GM18520 (cell line): ENCODE measurements at regions not wholly inside any gene's neighbourhood (a gene's known extent, or its start where the extent isn't known, plus 50 kb on each side); places are given as distances from the start of the nearest gene placed in this dataset.

Source experiments
- ATAC-seq: cut with Tn5 transposase; IDR thresholded peaks from one replicate; pipeline ENCODE4 v1.9.1; 2021; ENCODE audit not compliant: unreplicated experiment

DNA sequence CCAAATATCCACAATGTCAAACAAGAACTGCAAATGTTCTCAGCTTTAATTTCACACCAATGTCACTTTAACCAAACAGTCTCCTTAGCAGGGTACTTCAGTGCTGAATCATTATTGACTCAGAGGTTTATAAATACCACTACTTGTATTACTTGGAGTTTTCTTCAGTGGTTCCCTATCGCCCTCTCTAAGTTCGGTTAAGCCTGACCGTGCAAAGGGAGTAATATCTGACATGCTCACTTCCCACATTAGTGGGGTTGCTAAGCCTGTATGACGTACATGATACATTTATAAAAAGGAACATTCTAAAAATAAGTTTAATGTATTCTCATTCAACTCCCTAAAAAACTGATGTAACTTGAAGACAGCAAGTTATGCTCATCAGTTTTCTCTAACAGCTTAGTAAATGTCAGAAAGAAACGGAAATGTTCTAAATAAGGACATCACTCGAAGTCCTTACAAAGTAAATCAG is 93.1 kb upstream of the ZC3H12C start:
- peak; percentile 96 for ATAC-seq

DNA sequence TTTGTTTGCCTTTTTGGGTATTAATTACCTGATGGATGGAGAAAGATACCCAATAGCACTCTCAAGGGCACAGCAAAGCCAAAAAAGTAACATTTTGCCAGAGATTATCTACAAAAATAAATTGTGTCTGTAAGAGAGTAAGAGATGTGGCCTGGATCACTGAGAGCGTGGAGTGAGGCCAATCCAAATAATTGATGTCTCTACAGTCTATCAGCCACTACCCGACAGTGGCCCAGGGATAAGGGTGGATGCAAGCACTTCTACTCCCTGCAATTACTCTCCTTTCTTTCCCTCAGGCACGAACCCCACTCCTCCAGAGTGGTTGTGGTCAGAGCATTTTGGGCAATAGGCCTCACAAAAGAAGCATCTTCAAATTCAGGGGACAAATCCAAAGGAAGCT is 92.3 kb upstream of the ZC3H12C start:
- no peak for ATAC-seq

DNA sequence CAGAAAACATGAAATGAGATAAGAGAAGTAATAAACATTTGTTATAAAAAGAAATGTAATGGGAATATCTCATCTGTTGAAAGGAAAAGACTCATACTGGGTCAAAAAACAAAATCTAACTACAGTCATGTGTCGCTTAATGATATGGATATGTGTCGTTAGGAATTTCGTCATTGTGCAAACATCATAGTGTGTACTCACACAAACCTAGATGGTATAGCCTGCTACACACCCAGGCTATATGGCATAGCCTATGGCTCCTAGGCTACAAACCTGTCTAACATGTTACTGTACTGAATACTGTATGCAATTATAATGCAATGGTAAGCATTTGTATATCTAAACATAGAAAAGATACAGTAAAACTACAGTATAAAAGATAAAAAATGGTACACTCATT is 89.8 kb upstream of the ZC3H12C start:
- ATAC-seq, result no peak

- ATAC-seq, result no peak
Measured at GRCh38 chr11:110011595-110011994, 81.6 kb upstream of the ZC3H12C start.

GRCh38 chr11:110015695-110016094 is 77.5 kb upstream of the ZC3H12C start:
- no peak for ATAC-seq

GRCh38 chr11:110019675-110020074 is 73.5 kb upstream of the ZC3H12C start:
- ATAC-seq, result no peak

- ATAC-seq, result no peak
Measured at GRCh38 chr11:110022548-110022947, 70.6 kb upstream of the ZC3H12C start.

DNA sequence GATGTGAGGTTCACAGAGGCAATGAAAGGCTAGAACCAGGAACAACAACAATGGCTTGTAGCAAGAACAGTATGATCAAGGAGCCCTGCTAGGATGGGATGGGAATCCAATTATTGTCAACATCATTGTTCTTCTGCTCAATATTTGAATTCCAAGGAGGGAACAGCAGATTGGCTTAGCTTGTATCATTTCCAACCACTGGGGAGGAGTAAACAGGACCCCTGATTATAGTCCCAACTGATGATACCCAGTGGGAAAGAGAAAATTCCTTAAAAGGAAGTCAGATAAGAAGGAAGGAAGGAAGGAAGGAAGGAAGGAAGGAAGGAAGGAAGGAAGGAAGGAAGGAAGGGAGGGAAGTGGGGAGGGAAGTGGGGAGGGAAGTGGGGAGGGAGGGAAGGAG is 69.5 kb upstream of the ZC3H12C start:
- no peak for ATAC-seq

- peak; percentile 85 for ATAC-seq
Measured at GRCh38 chr11:110026858-110027626, 66.2 kb upstream of the ZC3H12C start.

DNA sequence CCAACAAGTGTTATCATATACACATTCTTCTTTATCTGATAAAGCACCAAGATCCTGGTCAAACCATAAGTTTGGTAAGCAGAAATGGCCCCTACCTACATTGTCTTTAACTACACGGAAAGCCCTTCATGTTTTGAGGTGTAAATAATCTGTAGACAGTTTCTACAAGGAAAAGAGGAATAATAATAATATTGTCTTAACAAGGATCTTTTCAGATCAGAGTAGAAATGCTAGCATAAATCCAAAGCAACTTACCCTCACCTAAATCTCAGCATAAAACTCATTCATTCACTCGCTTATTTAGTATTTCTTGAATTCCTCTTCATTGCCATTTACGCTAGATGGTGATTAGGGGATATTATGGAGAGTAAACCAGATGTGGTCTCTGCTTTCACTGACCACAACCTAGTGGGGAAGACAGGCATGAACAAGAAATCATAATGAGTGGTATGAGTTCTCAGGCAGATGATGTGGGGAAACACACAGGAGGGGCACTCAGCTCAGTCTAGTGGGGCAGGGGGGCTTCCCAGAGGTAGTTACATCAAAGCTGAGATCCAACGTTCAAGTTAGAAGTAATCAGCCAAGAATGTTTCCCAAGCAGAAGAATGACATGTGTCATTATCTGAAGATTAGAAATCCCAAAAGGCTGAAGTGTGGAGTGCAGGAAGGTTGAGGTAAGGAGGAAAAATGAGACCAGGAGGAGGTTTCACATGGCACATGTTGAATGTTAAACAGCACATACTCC is 65.4 kb upstream of the ZC3H12C start:
- peak; percentile 38 for ATAC-seq

- ATAC-seq, result no peak
Measured at GRCh38 chr11:110028921-110029320, 64.3 kb upstream of the ZC3H12C start.

GRCh38 chr11:110029714-110030113 is 63.5 kb upstream of the ZC3H12C start:
- ATAC-seq, result no peak

DNA sequence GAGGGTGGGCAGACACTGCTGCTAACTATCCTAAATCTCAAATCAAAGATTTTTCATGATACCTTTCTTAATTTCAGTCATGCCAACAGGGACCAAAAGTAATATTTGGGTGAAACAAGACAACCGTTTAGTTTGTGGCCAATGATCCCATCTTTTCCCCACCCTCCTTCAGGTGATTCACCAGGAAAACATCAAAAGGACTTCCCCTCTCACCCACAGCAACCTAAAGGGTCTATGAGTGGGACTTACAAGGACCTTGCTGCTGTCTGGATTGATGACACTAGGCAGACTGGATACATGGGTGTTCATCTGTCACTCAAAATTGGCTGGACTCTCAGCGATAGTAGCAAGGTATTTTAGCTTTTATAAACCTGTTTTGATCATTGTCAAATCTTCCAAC is 62.0 kb upstream of the ZC3H12C start:
- ATAC-seq, result no peak

DNA sequence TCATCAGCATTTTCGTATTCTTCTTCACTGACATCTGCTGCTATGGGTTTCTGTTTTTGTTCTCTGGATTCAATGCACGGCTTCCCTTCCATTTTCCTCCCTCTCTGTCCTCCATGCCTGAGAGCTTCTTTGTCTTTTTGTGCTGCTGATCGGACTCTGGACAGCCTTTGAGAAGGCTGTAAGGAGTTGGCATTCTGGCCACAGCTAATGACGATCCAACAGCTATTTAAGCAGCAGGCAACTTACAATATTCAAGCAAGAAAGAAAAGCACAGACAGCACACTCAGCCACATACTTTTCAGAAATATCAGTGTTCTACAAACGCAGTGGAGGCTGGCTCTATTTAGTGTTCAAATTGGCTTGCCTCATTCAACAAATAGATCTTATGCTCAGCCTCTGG is 60.9 kb upstream of the ZC3H12C start:
- no peak for ATAC-seq

- ATAC-seq, result no peak
Measured at GRCh38 chr11:110032957-110033570, 60.1 kb upstream of the ZC3H12C start.

DNA sequence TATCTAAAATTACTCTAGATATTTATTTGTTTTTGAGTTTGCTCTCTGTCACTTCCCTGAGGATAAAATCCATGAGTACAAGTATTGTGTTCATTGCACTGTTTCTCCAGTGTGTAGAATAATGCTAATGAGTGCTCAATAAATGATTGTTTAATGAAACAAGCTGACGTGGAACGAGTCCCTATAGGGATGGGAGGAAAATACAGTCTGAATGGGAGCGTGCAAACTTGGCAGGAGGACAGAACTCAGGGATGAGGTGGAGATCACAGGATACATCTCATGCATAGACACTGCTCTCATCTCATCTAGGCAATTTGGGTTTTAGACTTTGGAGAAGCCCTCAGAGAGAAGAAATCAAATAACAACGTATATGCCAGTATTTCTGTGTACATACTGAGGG is 58.4 kb upstream of the ZC3H12C start:
- ATAC-seq, result no peak

- ATAC-seq, result no peak
Measured at GRCh38 chr11:110035357-110035756, 57.8 kb upstream of the ZC3H12C start.

- ATAC-seq, result no peak
Measured at GRCh38 chr11:110038201-110038600, 55.0 kb upstream of the ZC3H12C start.
